Loucy (cell line): ENCODE measurements at regions not wholly inside any gene's neighbourhood (a gene's known extent, or its start where the extent isn't known, plus 50 kb on each side); places are given as distances from the start of the nearest gene placed in this dataset.

Source experiments
- CTCF ChIP-seq: fragments of 200-600 bp; sonication (generic); conservative IDR thresholded peaks from 2 replicates; pipeline ENCODE4 v1.5.1; 2014; ENCODE audit warnings: mild to moderate bottlenecking, antibody characterized with exemption, low read length
- EZH2phosphoT487 ChIP-seq: fragments of 200-600 bp; IDR thresholded peaks from 2 replicates; pipeline ENCODE4 v1.6.1; 2018; ENCODE audit warnings: antibody characterized with exemption, mild to moderate bottlenecking, moderate library complexity, borderline replicate concordance

- TF ChIP-seq CTCF (no peak), EZH2phosphoT487 (no peak)
These were observed 458.8 kb upstream of the WWC1 start for GRCh38 chr5:167832609-167833008.
